22Rv1 (cell line): ENCODE measurements at regions not wholly inside any gene's neighbourhood (a gene's known extent, or its start where the extent isn't known, plus 50 kb on each side); places are given as distances from the start of the nearest gene placed in this dataset.

Experiments
- ZFX ChIP-seq: fragments of 450-650 bp; IDR thresholded peaks from 2 replicates; pipeline ENCODE4 v1.6.1; 2017; ENCODE audit warnings: antibody characterized with exemption, borderline replicate concordance
- TF ChIP-seq, protein P1 (sequence below): fragments of 450-650 bp; IDR thresholded peaks from 2 replicates; pipeline ENCODE4 v1.5.1; 2017; ENCODE audit warnings: mild to moderate bottlenecking

- TF ChIP-seq, protein P1, sequence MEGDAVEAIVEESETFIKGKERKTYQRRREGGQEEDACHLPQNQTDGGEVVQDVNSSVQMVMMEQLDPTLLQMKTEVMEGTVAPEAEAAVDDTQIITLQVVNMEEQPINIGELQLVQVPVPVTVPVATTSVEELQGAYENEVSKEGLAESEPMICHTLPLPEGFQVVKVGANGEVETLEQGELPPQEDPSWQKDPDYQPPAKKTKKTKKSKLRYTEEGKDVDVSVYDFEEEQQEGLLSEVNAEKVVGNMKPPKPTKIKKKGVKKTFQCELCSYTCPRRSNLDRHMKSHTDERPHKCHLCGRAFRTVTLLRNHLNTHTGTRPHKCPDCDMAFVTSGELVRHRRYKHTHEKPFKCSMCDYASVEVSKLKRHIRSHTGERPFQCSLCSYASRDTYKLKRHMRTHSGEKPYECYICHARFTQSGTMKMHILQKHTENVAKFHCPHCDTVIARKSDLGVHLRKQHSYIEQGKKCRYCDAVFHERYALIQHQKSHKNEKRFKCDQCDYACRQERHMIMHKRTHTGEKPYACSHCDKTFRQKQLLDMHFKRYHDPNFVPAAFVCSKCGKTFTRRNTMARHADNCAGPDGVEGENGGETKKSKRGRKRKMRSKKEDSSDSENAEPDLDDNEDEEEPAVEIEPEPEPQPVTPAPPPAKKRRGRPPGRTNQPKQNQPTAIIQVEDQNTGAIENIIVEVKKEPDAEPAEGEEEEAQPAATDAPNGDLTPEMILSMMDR, result no peak
- no peak for TF ChIP-seq ZFX
These were observed 102.4 kb upstream of the ST6GAL2 start for GRCh38 chr2:106988361-106988760.
